H1 (cell line): ENCODE measurements at regions not wholly inside any gene's neighbourhood (a gene's known extent, or its start where the extent isn't known, plus 50 kb on each side); places are given as distances from the start of the nearest gene placed in this dataset.

ENCODE experiments used
- CTCF ChIA-PET: fragments of 300-600 bp; sonication (Branson Sonifier 250); formaldehyde crosslinking; loops from one replicate; lab custom pipeline; 2021; ENCODE audit not compliant: partially characterized antibody; lab: Charles Lee
- POLR2A ChIA-PET: fragments of 300-600 bp; sonication (Branson Sonifier 250); formaldehyde crosslinking; loops from one replicate; lab custom pipeline; 2021; ENCODE audit warnings: inconsistent platforms; ENCODE audit not compliant: partially characterized antibody; lab: Charles Lee
- DNase-seq, 2 experiments: peaks; one replicate each; pipeline versions ENCODE4 v3.0.0 to v3.0.0-alpha.2; 2010 to 2022; ENCODE audit warnings: low spot score in 2 of 2, low read depth in 1 of 2, mixed read lengths in 1 of 2
- FAIRE-seq: peaks from 2 replicates; lab custom pipeline; 2011; peaks lifted over from hg19 to GRCh38; lab: Jason Lieb, UNC
- H2AFZ ChIP-seq: 2 replicates; pipeline ENCODE4 v1.8.1; 2012; ENCODE audit warnings: low read length, inconsistent platforms
- H2AK5ac ChIP-seq: 2 replicates; pipeline ENCODE4 v1.6.1; 2013; ENCODE audit warnings: low read depth, low read length
- H2BK120ac ChIP-seq: replicated peaks from 2 replicates; pipeline ENCODE3; 2013; ENCODE audit warnings: low read depth, low read length, inconsistent platforms
- H2BK12ac ChIP-seq: 2 replicates; pipeline ENCODE4 v1.6.1; 2013; ENCODE audit warnings: low read depth, low read length
- H2BK15ac ChIP-seq: 2 replicates; pipeline ENCODE4 v1.6.1; 2013; ENCODE audit warnings: low read length
- H2BK20ac ChIP-seq: 2 replicates; pipeline ENCODE4 v1.6.1; 2013; ENCODE audit warnings: low read length
- H2BK5ac ChIP-seq: 2 replicates; pipeline ENCODE4 v1.6.1; 2013; ENCODE audit warnings: low read depth, low read length
- H3K14ac ChIP-seq: 2 replicates; pipeline ENCODE4 v1.6.1; 2013; ENCODE audit warnings: inconsistent platforms; ENCODE audit not compliant: insufficient read length
- H3K18ac ChIP-seq: 2 replicates; pipeline ENCODE4 v1.6.1; 2013; ENCODE audit warnings: low read length; ENCODE audit errors: extremely low read depth
- H3K23ac ChIP-seq: 2 replicates; pipeline ENCODE4 v1.6.1; 2013; ENCODE audit warnings: inconsistent platforms; ENCODE audit not compliant: insufficient read length
- H3K23me2 ChIP-seq: 2 replicates; pipeline ENCODE4 v1.6.1; 2013; ENCODE audit warnings: low read depth, low read length
- H3K27ac ChIP-seq: 2 replicates; pipeline ENCODE4 v1.6.1; 2011; ENCODE audit warnings: low read depth, low read length, inconsistent platforms
- H3K27me3 ChIP-seq, 4 experiments: replicated peaks in 1 of 4; 1 replicate in 1 of 4; 2 replicates in 3 of 4; pipeline versions ENCODE4 v1.6.1 to v1.8.1; 2011 to 2013; ENCODE audit warnings: low read length in 3 of 4, mild to moderate bottlenecking in 3 of 4, inconsistent platforms in 2 of 4, mixed read lengths in 2 of 4, moderate library complexity in 1 of 4; ENCODE audit not compliant: control insufficient read depth in 3 of 4, insufficient read depth in 3 of 4; ENCODE audit errors: extremely low read depth in 1 of 4
- H3K36me3 ChIP-seq, 4 experiments: 2 replicates each; pipeline versions ENCODE4 v1.6.1 to v1.8.1; 2011 to 2013; ENCODE audit warnings: mild to moderate bottlenecking in 4 of 4, low read length in 3 of 4, moderate library complexity in 2 of 4, control low read depth in 1 of 4, inconsistent platforms in 1 of 4; ENCODE audit not compliant: insufficient read depth in 4 of 4, control insufficient read depth in 2 of 4
- H3K4ac ChIP-seq: replicated peaks from 2 replicates; pipeline ENCODE3; 2013; ENCODE audit warnings: low read length, low read depth, mixed read lengths, inconsistent platforms; ENCODE audit not compliant: insufficient read length
- H3K4me1 ChIP-seq, 4 experiments: replicated peaks in 1 of 4; 1 replicate in 1 of 4; 2 replicates in 3 of 4; pipeline versions ENCODE4 v1.6.1 to v1.8.1; 2011 to 2013; ENCODE audit warnings: low read length in 3 of 4, inconsistent platforms in 2 of 4, mixed read lengths in 1 of 4; ENCODE audit not compliant: insufficient read depth in 4 of 4, control insufficient read depth in 3 of 4
- H3K4me2 ChIP-seq, 2 experiments: 2 replicates each; pipeline versions ENCODE4 v1.6.1 to v1.8.1; 2011 to 2013; ENCODE audit warnings: low read depth in 2 of 2, low read length in 2 of 2, control low read depth in 1 of 2, inconsistent platforms in 1 of 2, mild to moderate bottlenecking in 1 of 2; ENCODE audit not compliant: insufficient read depth in 1 of 2
- H3K4me3 ChIP-seq, 4 experiments: fragments of 200-600, 300-600 bp in 1 of 4; sonication (generic), shearing (Covaris generic), sonication (Bioruptor Twin) in 1 of 4; 2 replicates each; pipeline versions ENCODE4 v1.5.1 to v1.8.1; 2011 to 2016; ENCODE audit warnings: low read length in 4 of 4, low read depth in 3 of 4, control low read depth in 2 of 4, inconsistent platforms in 2 of 4, mild to moderate bottlenecking in 2 of 4, mixed read lengths in 1 of 4, moderate library complexity in 1 of 4; ENCODE audit not compliant: insufficient read depth in 2 of 4; ENCODE audit errors: extremely low read depth in 1 of 4
- H3K56ac ChIP-seq: replicated peaks from 2 replicates; pipeline ENCODE3; 2013; ENCODE audit warnings: low read depth, mild to moderate bottlenecking, mixed read lengths, low read length, inconsistent platforms; ENCODE audit not compliant: insufficient read length
- H3K79me1 ChIP-seq: 2 replicates; pipeline ENCODE4 v1.6.1; 2013; ENCODE audit warnings: low read depth, low read length, control low read depth
- H3K79me2 ChIP-seq, 2 experiments: 2 replicates each; pipeline versions ENCODE4 v1.6.1 to v1.8.1; 2012 to 2013; ENCODE audit warnings: low read length in 2 of 2, mild to moderate bottlenecking in 2 of 2, inconsistent platforms in 1 of 2; ENCODE audit not compliant: insufficient read depth in 2 of 2, control insufficient read depth in 1 of 2
- H3K9ac ChIP-seq, 4 experiments: replicated peaks in 1 of 4; 1 replicate in 1 of 4; 2 replicates in 3 of 4; pipeline versions ENCODE4 v1.6.1 to v1.8.1; 2011 to 2013; ENCODE audit warnings: low read depth in 3 of 4, low read length in 3 of 4, control low read depth in 2 of 4, mild to moderate bottlenecking in 2 of 4, moderate library complexity in 2 of 4, inconsistent platforms in 1 of 4; ENCODE audit errors: extremely low read depth in 1 of 4
- H3K9me3 ChIP-seq, 2 experiments: 2 replicates each; pipeline versions ENCODE4 v1.6.1 to v1.8.1; 2012 to 2013; ENCODE audit warnings: mild to moderate bottlenecking in 2 of 2, moderate library complexity in 2 of 2, control low read depth in 1 of 2, inconsistent platforms in 1 of 2, low read depth in 1 of 2, low read length in 1 of 2, mixed read lengths in 1 of 2; ENCODE audit not compliant: insufficient read depth in 2 of 2
- H4K20me1 ChIP-seq, 2 experiments: replicated peaks in 1 of 2; 2 replicates each; pipeline versions ENCODE3 to v1.8.1; 2011 to 2013; ENCODE audit warnings: inconsistent platforms in 2 of 2, low read length in 2 of 2, mild to moderate bottlenecking in 1 of 2; ENCODE audit not compliant: insufficient read depth in 2 of 2, control insufficient read depth in 1 of 2
- H4K5ac ChIP-seq: 2 replicates; pipeline ENCODE4 v1.6.1; 2013; ENCODE audit warnings: low read length, low read depth, mixed read lengths, inconsistent platforms; ENCODE audit not compliant: insufficient read length
- H4K8ac ChIP-seq: 2 replicates; pipeline ENCODE4 v1.8.0; 2013; ENCODE audit warnings: mild to moderate bottlenecking, moderate library complexity, low read length, inconsistent platforms; ENCODE audit not compliant: insufficient read depth; ENCODE audit errors: extremely low read depth
- H4K91ac ChIP-seq: replicated peaks from 2 replicates; pipeline ENCODE3; 2013; ENCODE audit warnings: low read length, mixed read lengths, inconsistent platforms; ENCODE audit not compliant: insufficient read length
- BACH1 ChIP-seq: IDR thresholded peaks from 2 replicates; pipeline ENCODE4 v1.6.1; 2012; ENCODE audit warnings: low read length, improper control_type of control experiment
- BCL11A ChIP-seq, 2 experiments: IDR thresholded peaks; one replicate each; pipeline ENCODE4 v1.6.1; 2011; ENCODE audit warnings: low read depth in 2 of 2, low read length in 2 of 2, mild to moderate bottlenecking in 2 of 2
- CHD1 ChIP-seq: IDR thresholded peaks from 2 replicates; pipeline ENCODE4 v1.6.1; 2012; ENCODE audit warnings: low read depth, low read length, improper control_type of control experiment
- CREB1 ChIP-seq: IDR thresholded peaks from 2 replicates; pipeline ENCODE4 v1.6.1; 2012; ENCODE audit warnings: inconsistent platforms
- EGR1 ChIP-seq: IDR thresholded peaks from 2 replicates; pipeline ENCODE4 v1.6.1; 2011; ENCODE audit warnings: low read depth, low read length, borderline replicate concordance
- EZH2 ChIP-seq: fragments of 200-600 bp; sonication (generic); IDR thresholded peaks from 2 replicates; pipeline ENCODE4 v1.7.1; 2012; ENCODE audit warnings: low read depth, mild to moderate bottlenecking, moderate library complexity, low read length, inconsistent platforms; ENCODE audit not compliant: severe bottlenecking
- FOSL1 ChIP-seq: IDR thresholded peaks from 2 replicates; pipeline ENCODE4 v1.6.1; 2011; ENCODE audit warnings: mild to moderate bottlenecking, low read depth, low read length, moderate library complexity; ENCODE audit not compliant: insufficient read depth
- GTF2F1 ChIP-seq: IDR thresholded peaks from 2 replicates; pipeline ENCODE4 v1.6.1; 2012; ENCODE audit warnings: low read depth, low read length, improper control_type of control experiment, borderline replicate concordance
- HDAC6 ChIP-seq: IDR thresholded peaks from one replicate; pipeline ENCODE4 v1.7.1; 2012; ENCODE audit warnings: low read depth, mild to moderate bottlenecking, inconsistent platforms, low read length, moderate library complexity
- POLR2AphosphoS5 ChIP-seq: IDR thresholded peaks from 2 replicates; pipeline ENCODE4 v1.6.1; 2011; ENCODE audit warnings: low read depth, low read length
- SAP30 ChIP-seq: fragments of 300-600 bp; sonication (generic); IDR thresholded peaks from 2 replicates; pipeline ENCODE4 v1.7.1; 2012; ENCODE audit warnings: low read length, moderate library complexity, mild to moderate bottlenecking, inconsistent platforms; ENCODE audit not compliant: insufficient read depth, insufficient replicate concordance
- SIN3A ChIP-seq, 2 experiments: IDR thresholded peaks in 1 of 2; conservative IDR thresholded peaks in 1 of 2; 2 replicates each; pipeline ENCODE4 v1.6.1; 2011 to 2012; ENCODE audit warnings: low read length in 2 of 2, improper control_type of control experiment in 1 of 2, low read depth in 1 of 2, mild to moderate bottlenecking in 1 of 2
- SP4 ChIP-seq: IDR thresholded peaks from 2 replicates; pipeline ENCODE4 v1.6.1; 2012; ENCODE audit warnings: low read length, inconsistent platforms
- TAF1 ChIP-seq: IDR thresholded peaks from 2 replicates; pipeline ENCODE4 v1.6.1; 2011; ENCODE audit warnings: mild to moderate bottlenecking, low read depth, low read length
- TBP ChIP-seq: IDR thresholded peaks from 2 replicates; pipeline ENCODE4 v1.6.1; 2011; ENCODE audit warnings: low read depth, low read length, improper control_type of control experiment
- TEAD4 ChIP-seq: IDR thresholded peaks from 2 replicates; pipeline ENCODE4 v1.6.1; 2012; ENCODE audit warnings: low read depth, low read length, inconsistent platforms, mixed read lengths
- ZNF274 ChIP-seq: IDR thresholded peaks from 2 replicates; pipeline ENCODE4 v1.7.0; 2012; ENCODE audit warnings: low read length, borderline replicate concordance; ENCODE audit errors: extremely low read depth
- WGBS, 2 experiments: shearing (Covaris generic) in 1 of 2; methylation state at CpG; one replicate each; pipeline versions ENCODE4 v1.1.6 to v1.1.7; 2013 to 2015; ENCODE audit warnings: low lambda C conversion rate in 2 of 2, mixed read lengths in 2 of 2, inconsistent platforms in 1 of 2, low coverage in 1 of 2, missing lambda C conversion rate in 1 of 2; ENCODE audit not compliant: insufficient replicate concordance in 2 of 2, insufficient coverage in 1 of 2, insufficient read length in 1 of 2; ENCODE audit errors: extremely low coverage in 1 of 2, missing lambda C conversion rate in 1 of 2; 5-methylcytosine and 5-hydroxymethylcytosine counted together

GRCh38 chr21:16004086-16004485 is 274.3 kb downstream of the USP25 start:
- no peak overlapping the region for H2AK5ac ChIP-seq
- no peak for FAIRE-seq
- no peak overlapping the region for H4K91ac ChIP-seq
- H3K23me2 ChIP-seq: no peaks in the 10 kb centered on the region; the same call in 1 of the 2 replicates
- no peaks in the 10 kb centered on the region for H3K79me2 ChIP-seq
- H3K4me1 ChIP-seq: no peaks in the 10 kb centered on the region
- no peak for DNase-seq
- ChIA-PET POLR2A (no interaction called here), CTCF (interaction anchor here (1.3 to 1.9 kb wide), 2 partner anchors 36 to 161 kb away, joined by 3 to 8 read pairs; no protein-coding TSS in a partner anchor)
- no peak overlapping the region for H3K14ac ChIP-seq
- no peak overlapping the region for H4K5ac ChIP-seq
- no peak overlapping the region for H2BK12ac ChIP-seq
- H3K4me3 ChIP-seq: no peak overlapping the region
- H3K56ac ChIP-seq: no peak overlapping the region
- no peaks in the 10 kb centered on the region for H3K9me3 ChIP-seq
- no peak overlapping the region for H2BK120ac ChIP-seq
- no peak overlapping the region for H2BK15ac ChIP-seq
- no peaks in the 10 kb centered on the region for H3K36me3 ChIP-seq
- H2BK5ac ChIP-seq: no peak overlapping the region
- no peak overlapping the region for H3K4ac ChIP-seq
- H3K23ac ChIP-seq: no peak overlapping the region
- H2AFZ ChIP-seq: no peak overlapping the region
- H3K9ac ChIP-seq: no peak overlapping the region
- H3K27me3 ChIP-seq: no peaks in the 10 kb centered on the region
- H3K27ac ChIP-seq: no peak overlapping the region
- WGBS, 2 experiments: 84% methylated on average over 5 of the region's 5 CpGs; no CpG with 5 or more reads in 1 of the 2 experiments
- no peak overlapping the region for H3K18ac ChIP-seq
- no peak overlapping the region for H4K8ac ChIP-seq
- no peak overlapping the region for H3K4me2 ChIP-seq
- H2BK20ac ChIP-seq: no peak overlapping the region
- H3K79me1 ChIP-seq: no peaks in the 10 kb centered on the region
- no peaks in the 10 kb centered on the region for H4K20me1 ChIP-seq
- TF ChIP-seq TBP (no peak), CREB1 (no peak), SIN3A (conservative IDR thresholded peaks at IDR 0.05 in 1 of 2, IDR thresholded peaks at IDR 0.05 in 1 of 2; ENCODE audit: low read depth in 1 of 2, low read length in 2 of 2) (no peak), BACH1 (no peak), FOSL1 (no peak), HDAC6 (no peak), EZH2 (no peak), SAP30 (no peak), SP4 (no peak), EGR1 (no peak), GTF2F1 (no peak), POLR2AphosphoS5 (no peak), CHD1 (no peak), TAF1 (no peak), BCL11A (IDR thresholded peaks at IDR 0.05; ENCODE audit: low read depth in 2 of 2, low read length in 2 of 2) (no peak), ZNF274 (no peak), TEAD4 (no peak)
